OCI-LY7 (cell line): ENCODE measurements at regions not wholly inside any gene's neighbourhood (a gene's known extent, or its start where the extent isn't known, plus 50 kb on each side); places are given as distances from the start of the nearest gene placed in this dataset.

Experiments
- EZH2phosphoT487 ChIP-seq: fragments of 200-600 bp; sonication (generic); IDR thresholded peaks from 2 replicates; pipeline ENCODE4 v1.6.1; 2018; ENCODE audit warnings: low read depth, borderline replicate concordance, mild to moderate bottlenecking, mixed run types, antibody characterized with exemption, low read length, moderate library complexity, mixed read lengths
- TF ChIP-seq, protein P1 (sequence below): fragments of 200-600 bp; sonication (generic); conservative IDR thresholded peaks from 2 replicates; pipeline ENCODE4 v1.5.1; 2014; ENCODE audit warnings: mild to moderate bottlenecking, antibody characterized with exemption, low read length, moderate library complexity, mixed read lengths

- TF ChIP-seq, protein P1, sequence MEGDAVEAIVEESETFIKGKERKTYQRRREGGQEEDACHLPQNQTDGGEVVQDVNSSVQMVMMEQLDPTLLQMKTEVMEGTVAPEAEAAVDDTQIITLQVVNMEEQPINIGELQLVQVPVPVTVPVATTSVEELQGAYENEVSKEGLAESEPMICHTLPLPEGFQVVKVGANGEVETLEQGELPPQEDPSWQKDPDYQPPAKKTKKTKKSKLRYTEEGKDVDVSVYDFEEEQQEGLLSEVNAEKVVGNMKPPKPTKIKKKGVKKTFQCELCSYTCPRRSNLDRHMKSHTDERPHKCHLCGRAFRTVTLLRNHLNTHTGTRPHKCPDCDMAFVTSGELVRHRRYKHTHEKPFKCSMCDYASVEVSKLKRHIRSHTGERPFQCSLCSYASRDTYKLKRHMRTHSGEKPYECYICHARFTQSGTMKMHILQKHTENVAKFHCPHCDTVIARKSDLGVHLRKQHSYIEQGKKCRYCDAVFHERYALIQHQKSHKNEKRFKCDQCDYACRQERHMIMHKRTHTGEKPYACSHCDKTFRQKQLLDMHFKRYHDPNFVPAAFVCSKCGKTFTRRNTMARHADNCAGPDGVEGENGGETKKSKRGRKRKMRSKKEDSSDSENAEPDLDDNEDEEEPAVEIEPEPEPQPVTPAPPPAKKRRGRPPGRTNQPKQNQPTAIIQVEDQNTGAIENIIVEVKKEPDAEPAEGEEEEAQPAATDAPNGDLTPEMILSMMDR = no peak
- no peak for TF ChIP-seq EZH2phosphoT487
Measured at GRCh38 chr13:34335014-34336007, 517.4 kb downstream of the RFC3 start.
